GM18505 (cell line): ENCODE measurements at regions not wholly inside any gene's neighbourhood (a gene's known extent, or its start where the extent isn't known, plus 50 kb on each side); places are given as distances from the start of the nearest gene placed in this dataset.

ENCODE experiments used
- ATAC-seq: cut with Tn5 transposase; IDR thresholded peaks from one replicate; pipeline ENCODE4 v1.9.1; 2021; ENCODE audit not compliant: unreplicated experiment
- POLR2A ChIP-seq: IDR thresholded peaks from 4 replicates; pipeline ENCODE4 v1.6.1; 2011; ENCODE audit warnings: borderline replicate concordance; ENCODE audit not compliant: insufficient read depth, insufficient read length; ENCODE audit errors: extremely low read depth

- TF ChIP-seq POLR2A = no peak
- no peak for ATAC-seq
Observed at GRCh38 chr5:158155811-158156505, 297.0 kb upstream of the CLINT1 start.

DNA sequence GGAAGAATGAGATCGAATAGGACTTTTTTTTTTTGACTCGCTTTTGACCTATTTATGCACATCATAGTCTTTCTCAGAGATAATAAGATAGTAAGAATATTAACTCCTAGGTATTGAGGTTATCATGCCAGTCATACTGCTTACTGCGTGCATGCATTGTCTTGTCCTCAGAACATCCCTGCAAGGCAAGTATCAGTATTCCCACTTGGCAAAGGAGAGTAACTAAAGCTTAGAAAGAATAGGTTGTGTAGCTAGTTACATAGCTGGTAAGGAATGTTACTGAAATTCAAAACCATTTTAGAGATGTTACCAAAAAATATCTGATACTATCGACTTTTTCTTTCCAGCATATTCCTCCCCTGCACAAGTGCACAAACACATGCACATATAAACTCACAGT, 296.1 kb upstream of the CLINT1 start:
- ATAC-seq = no peak
- no peak for TF ChIP-seq POLR2A

DNA sequence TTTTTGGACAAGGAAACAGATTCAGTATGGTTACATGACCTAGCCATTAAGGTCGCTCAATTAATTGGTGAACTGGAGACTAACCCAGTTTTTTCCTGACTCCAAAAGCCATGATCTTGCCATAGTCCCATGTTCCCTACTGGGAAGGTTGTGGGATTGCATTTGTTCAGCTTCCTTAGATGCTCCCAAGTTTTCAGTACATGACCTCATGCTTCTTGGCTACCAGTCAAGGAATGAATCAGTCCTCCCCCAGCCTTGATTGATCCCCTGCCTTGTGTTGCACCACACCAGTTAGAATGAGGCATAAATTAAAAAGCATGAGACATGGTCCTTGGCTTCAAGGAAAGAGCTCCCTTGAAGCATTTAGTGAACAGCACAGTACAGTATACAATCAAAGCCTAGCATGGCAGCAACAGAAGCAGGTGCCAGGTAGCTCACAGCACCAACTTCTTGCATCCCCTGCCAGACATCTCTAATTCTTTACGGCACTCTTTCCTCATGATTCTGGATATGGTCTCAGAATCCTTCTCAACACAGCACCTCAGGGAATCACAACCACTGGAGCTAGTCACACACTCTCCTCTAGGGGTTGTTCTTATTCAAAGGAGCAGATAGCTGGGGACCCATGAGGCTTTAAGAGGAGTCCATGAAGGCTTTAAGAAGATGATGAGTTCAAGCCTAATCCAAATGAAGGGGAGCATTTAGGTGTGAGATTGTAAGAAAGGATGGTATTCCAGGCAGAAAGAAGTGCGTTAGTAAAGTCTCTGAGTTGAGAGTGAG, 295.5 kb upstream of the CLINT1 start:
- TF ChIP-seq POLR2A = no peak
- no peak for ATAC-seq

- no peak for ATAC-seq
- TF ChIP-seq POLR2A = no peak
Observed at GRCh38 chr5:158153508-158153907, 294.6 kb upstream of the CLINT1 start.

DNA sequence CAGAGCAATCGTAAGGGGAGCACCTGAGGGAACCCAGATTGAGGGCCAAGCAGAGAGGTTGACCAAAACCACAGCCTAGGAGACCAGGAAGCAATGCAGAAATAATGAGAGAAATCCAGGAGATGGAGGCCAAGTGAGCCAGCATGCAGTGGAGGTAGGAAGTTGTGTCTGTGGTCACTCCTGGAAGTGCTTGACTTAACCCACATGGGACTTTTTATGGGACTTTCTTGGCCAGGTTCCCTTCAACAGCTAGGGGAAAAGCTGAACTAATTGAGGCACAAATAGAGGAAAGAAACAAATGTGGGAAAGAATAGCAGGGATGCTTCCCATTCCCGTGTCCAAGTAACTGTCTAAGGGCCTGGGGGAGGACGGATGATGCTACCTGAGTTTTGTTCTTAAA, 293.2 kb upstream of the CLINT1 start:
- ATAC-seq = no peak
- no peak for TF ChIP-seq POLR2A

DNA sequence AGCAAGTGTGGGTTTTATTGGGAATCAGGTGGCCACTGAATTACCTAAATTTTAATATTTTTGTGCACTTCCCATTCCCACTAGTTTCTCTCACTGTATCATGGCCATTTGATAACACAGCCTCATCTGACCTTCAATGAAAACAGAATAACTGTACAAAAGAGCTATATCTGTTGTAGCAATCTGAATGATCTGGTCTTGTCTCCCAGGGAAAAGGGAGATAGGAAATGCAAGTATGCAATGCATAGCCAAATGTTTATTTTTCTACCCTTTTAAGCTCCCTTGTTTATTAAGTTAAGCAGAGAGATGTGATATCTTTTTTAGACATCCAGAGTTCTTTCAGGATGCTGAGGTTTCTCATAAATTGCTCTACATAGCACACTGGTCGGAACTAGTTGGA, 288.3 kb upstream of the CLINT1 start:
- no peak for TF ChIP-seq POLR2A
- ATAC-seq = no peak

- ATAC-seq = no peak
- TF ChIP-seq POLR2A = no peak
Observed at GRCh38 chr5:158145827-158146226, 286.9 kb upstream of the CLINT1 start.

GRCh38 chr5:158143081-158143480, 284.1 kb upstream of the CLINT1 start:
- ATAC-seq = no peak
- no peak for TF ChIP-seq POLR2A

GRCh38 chr5:158142156-158142555, 283.2 kb upstream of the CLINT1 start:
- ATAC-seq = no peak
- TF ChIP-seq POLR2A = no peak

GRCh38 chr5:158140120-158140731, 281.3 kb upstream of the CLINT1 start:
- ATAC-seq = no peak
- TF ChIP-seq POLR2A = no peak

DNA sequence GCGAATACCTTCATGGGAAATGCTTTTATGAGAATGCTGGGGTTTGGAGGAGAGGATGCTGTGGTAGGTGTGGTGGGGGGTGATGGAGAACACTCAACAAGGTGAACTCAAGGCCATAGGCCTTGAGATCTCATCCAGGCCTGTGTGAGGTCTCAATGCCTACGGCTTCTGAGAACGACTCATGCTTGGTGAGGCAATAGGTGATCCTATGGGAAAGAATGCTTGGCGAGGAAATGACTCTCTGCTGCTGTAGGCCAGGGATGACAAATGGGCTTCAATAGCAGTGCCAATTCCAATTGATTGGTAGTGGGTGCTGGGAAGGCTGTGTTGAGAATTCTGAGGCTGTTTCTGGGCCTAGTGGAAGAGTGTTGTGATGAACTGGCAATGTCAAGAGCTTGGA, 280.2 kb upstream of the CLINT1 start:
- ATAC-seq = no peak
- TF ChIP-seq POLR2A = no peak

- TF ChIP-seq POLR2A = no peak
- no peak for ATAC-seq
Observed at GRCh38 chr5:158135682-158136179, 276.8 kb upstream of the CLINT1 start.

- ATAC-seq = no peak
- no peak for TF ChIP-seq POLR2A
Observed at GRCh38 chr5:158133369-158133768, 274.4 kb upstream of the CLINT1 start.

DNA sequence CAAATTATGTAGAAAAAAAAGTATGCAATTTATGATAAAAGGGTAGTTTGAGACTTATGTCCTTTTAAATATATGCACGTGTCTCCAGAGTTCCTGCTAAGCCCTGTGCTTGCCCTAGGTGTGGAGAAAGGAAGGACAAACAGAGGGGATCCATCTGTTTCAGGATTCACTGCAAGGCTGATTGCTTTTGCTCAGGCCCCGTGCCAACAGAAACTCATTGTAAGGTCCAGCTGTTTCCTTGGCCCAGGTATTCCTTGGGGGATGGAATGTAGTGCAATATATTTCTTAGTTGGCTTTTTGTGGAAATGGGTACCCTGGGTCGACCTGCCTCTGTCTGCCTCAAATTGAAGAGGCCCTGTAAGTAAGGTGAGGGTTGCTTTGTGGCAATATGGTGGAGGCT, 268.6 kb upstream of the CLINT1 start:
- no peak for TF ChIP-seq POLR2A
- ATAC-seq = no peak
